Endothelial cell of umbilical vein (primary cell): ENCODE measurements at regions not wholly inside any gene's neighbourhood (a gene's known extent, or its start where the extent isn't known, plus 50 kb on each side); places are given as distances from the start of the nearest gene placed in this dataset.

ENCODE experiments used
- BruUV-seq: library from RNA; stranded (reverse); fragments of 400-500 nt; replicated peaks from 2 replicates; lab custom pipeline; 2021; lab: Mats Ljungman, UMichigan
- CTCF ChIA-PET: fragments of 300-600, 350-600 bp; sonication (Branson Sonifier 250); formaldehyde crosslinking; loops from one replicate; lab custom pipeline; 2021; ENCODE audit warnings: antibody characterized with exemption, inconsistent platforms; lab: Charles Lee
- POLR2A ChIA-PET: fragments of 300-600, 350-600 bp; sonication (Branson Sonifier 250); formaldehyde crosslinking; loops from one replicate; lab custom pipeline; 2021; ENCODE audit warnings: antibody characterized with exemption, inconsistent platforms; lab: Charles Lee
- DNase-seq: peaks from one replicate; pipeline ENCODE4 v3.0.0-alpha.2; 2011; ENCODE audit warnings: low read depth, low spot score
- FAIRE-seq: peaks from 2 replicates; lab custom pipeline; 2011; peaks lifted over from hg19 to GRCh38; lab: Jason Lieb, UNC
- H2AFZ ChIP-seq: 2 replicates; pipeline ENCODE4 v1.6.0; 2012; ENCODE audit warnings: low read depth, low read length, control low read depth, inconsistent platforms
- H3K27ac ChIP-seq: 2 replicates; pipeline ENCODE4 v1.5.1; 2011; ENCODE audit warnings: low read depth, mild to moderate bottlenecking, control low read depth, low read length, moderate library complexity; ENCODE audit not compliant: insufficient read depth
- H3K27me3 ChIP-seq, 2 experiments: 2 replicates each; pipeline versions ENCODE4 v1.6.0 to v1.6.1; 2011; ENCODE audit warnings: low read length in 2 of 2, mixed read lengths in 1 of 2; ENCODE audit not compliant: control insufficient read depth in 2 of 2, insufficient read depth in 2 of 2
- H3K36me3 ChIP-seq, 2 experiments: 2 replicates in 1 of 2; 3 replicates in 1 of 2; pipeline ENCODE4 v1.5.1; 2011; ENCODE audit warnings: low read length in 2 of 2, mild to moderate bottlenecking in 1 of 2, moderate library complexity in 1 of 2; ENCODE audit not compliant: control insufficient read depth in 2 of 2, insufficient read depth in 2 of 2; ENCODE audit errors: extremely low read depth in 1 of 2
- H3K4me1 ChIP-seq: 3 replicates; pipeline ENCODE4 v1.5.1; 2011; ENCODE audit warnings: mild to moderate bottlenecking, low read length; ENCODE audit not compliant: control insufficient read depth, insufficient read depth; ENCODE audit errors: extremely low read depth
- H3K4me2 ChIP-seq: 2 replicates; pipeline ENCODE4 v1.6.1; 2011; ENCODE audit warnings: low read length, control low read depth, mixed read lengths; ENCODE audit not compliant: insufficient read depth
- H3K4me3 ChIP-seq, 3 experiments: fragments of 200-600 bp in 1 of 3; sonication (generic), shearing (Covaris generic) in 1 of 3; replicated peaks in 1 of 3; 2 replicates each; pipeline ENCODE4 v1.5.1; 2011 to 2016; ENCODE audit warnings: control low read depth in 3 of 3, low read length in 3 of 3, mild to moderate bottlenecking in 2 of 3, inconsistent platforms in 1 of 3, low read depth in 1 of 3, moderate library complexity in 1 of 3; ENCODE audit not compliant: insufficient read depth in 1 of 3
- H3K79me2 ChIP-seq: 2 replicates; pipeline ENCODE4 v1.6.0; 2012; ENCODE audit warnings: low read length, inconsistent platforms; ENCODE audit not compliant: control insufficient read depth, insufficient read depth
- H3K9ac ChIP-seq: replicated peaks from 2 replicates; pipeline ENCODE3; 2011; ENCODE audit warnings: low read length, control low read depth; ENCODE audit not compliant: insufficient read depth; ENCODE audit errors: extremely low read depth
- H3K9me1 ChIP-seq: replicated peaks from 3 replicates; pipeline ENCODE4 v1.6.0; 2011; ENCODE audit warnings: mild to moderate bottlenecking, low read length; ENCODE audit not compliant: control insufficient read depth, insufficient read depth; ENCODE audit errors: extremely low read depth
- H3K9me3 ChIP-seq: replicated peaks from 2 replicates; pipeline ENCODE4 v1.5.1; 2012; ENCODE audit warnings: low read length, inconsistent platforms; ENCODE audit not compliant: control insufficient read depth, insufficient read depth
- H4K20me1 ChIP-seq: replicated peaks from 2 replicates; pipeline ENCODE3; 2011; ENCODE audit warnings: mild to moderate bottlenecking, low read length; ENCODE audit not compliant: control insufficient read depth, insufficient read depth; ENCODE audit errors: extremely low read depth
- EZH2 ChIP-seq: IDR thresholded peaks from 2 replicates; pipeline ENCODE4 v1.6.1; 2012; ENCODE audit warnings: borderline replicate concordance, low read depth, mild to moderate bottlenecking, moderate library complexity, low read length, inconsistent platforms; ENCODE audit not compliant: severe bottlenecking
- FOS ChIP-seq: IDR thresholded peaks from 2 replicates; pipeline ENCODE4 v1.6.1; 2011; ENCODE audit warnings: mild to moderate bottlenecking, low read length, moderate library complexity, borderline replicate concordance; ENCODE audit not compliant: insufficient read depth
- GATA2 ChIP-seq: IDR thresholded peaks from 2 replicates; pipeline ENCODE4 v1.7.0; 2011; ENCODE audit warnings: low read depth, mild to moderate bottlenecking, moderate library complexity, mixed read lengths, low read length; ENCODE audit not compliant: insufficient read length, insufficient read depth
- JUN ChIP-seq: IDR thresholded peaks from 2 replicates; pipeline ENCODE4 v1.6.1; 2011; ENCODE audit warnings: borderline replicate concordance, low read depth; ENCODE audit not compliant: insufficient read length, insufficient read depth
- MAX ChIP-seq: IDR thresholded peaks from 2 replicates; pipeline ENCODE4 v1.6.1; 2011; ENCODE audit not compliant: insufficient read depth, insufficient read length
- MYC ChIP-seq: IDR thresholded peaks from one replicate; pipeline ENCODE4 v1.6.1; 2011; ENCODE audit warnings: mild to moderate bottlenecking, low read depth, low read length
- POLR2A ChIP-seq: IDR thresholded peaks from 2 replicates; pipeline ENCODE4 v1.6.1; 2012; ENCODE audit warnings: low read depth, mild to moderate bottlenecking, control low read depth, low read length
- POLR2AphosphoS5 ChIP-seq: IDR thresholded peaks from 2 replicates; pipeline ENCODE4 v1.6.1; 2012; ENCODE audit warnings: low read depth, mild to moderate bottlenecking, control low read depth, low read length, moderate library complexity; ENCODE audit not compliant: insufficient read depth
- dilution Hi-C: fragments of 300-500 bp; cut with MboI; formaldehyde crosslinking; loops from one replicate; pipeline ENCODE4 v1.15.0; 2019; ENCODE audit warnings: low sequenced_read_pairs; ENCODE audit not compliant: extremely low pct_ligation_motif_present
- intact Hi-C: fragments of 100-400 bp; cut with micrococcal nuclease; formaldehyde crosslinking; loops from one replicate; pipeline ENCODE4 v1.10.0; 2022
- TF ChIP-seq, protein P1 (sequence below), 2 donors: IDR thresholded peaks; 1 replicate in 1 of 2; 2 replicates in 1 of 2; pipeline ENCODE4 v1.5.1; 2011; ENCODE audit warnings: low read length in 2 of 2, mild to moderate bottlenecking in 2 of 2, moderate library complexity in 2 of 2, control low read depth in 1 of 2, inconsistent platforms in 1 of 2, low read depth in 1 of 2; ENCODE audit not compliant: insufficient read depth in 1 of 2; ENCODE audit errors: extremely low read depth in 1 of 2

DNA sequence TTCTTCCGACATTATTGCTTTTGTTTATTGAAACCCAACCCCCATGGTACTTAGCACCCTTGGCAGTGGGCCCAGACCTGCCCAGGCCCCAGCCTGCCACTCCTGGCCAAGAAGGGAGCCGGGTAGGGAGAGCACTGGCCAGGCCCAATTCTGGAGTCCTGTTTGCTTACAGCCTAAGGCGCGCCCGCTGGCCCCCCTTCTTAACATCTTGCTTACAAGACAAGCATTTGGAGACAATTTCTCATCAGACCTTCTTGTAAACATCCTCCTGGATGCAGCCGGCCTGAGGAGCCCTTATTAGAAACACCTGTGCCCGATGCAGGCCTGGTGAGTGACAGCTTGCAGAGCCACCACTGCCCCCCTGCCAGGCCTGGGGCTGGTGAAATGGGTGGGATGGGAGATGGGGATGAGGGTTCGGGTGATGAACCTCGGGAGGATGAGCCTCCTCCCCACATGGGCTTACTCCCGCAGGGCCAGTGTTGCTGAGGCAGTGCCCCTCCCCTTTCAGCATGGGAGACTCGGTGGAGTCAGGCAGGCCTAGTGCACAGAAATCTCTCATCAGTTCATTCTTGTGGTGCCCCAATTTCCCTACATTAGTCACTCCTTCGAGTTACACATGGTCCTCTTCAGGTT is 217.5 kb downstream of the CYP26B1 start:
- POLR2A ChIA-PET, result no interaction called here
- Histone ChIP-seq H3K9me3 (no peaks in the 10 kb centered on the region), H3K4me1 (no peaks in the 10 kb centered on the region), H2AFZ (no peak overlapping the region), H3K36me3 (no peaks in the 10 kb centered on the region), H3K4me2 (no peak overlapping the region), H3K9ac (no peak overlapping the region), H3K27me3 (no peaks in the 10 kb centered on the region), H3K4me3 (no peak overlapping the region), H3K27ac (no peak overlapping the region), H4K20me1 (no peaks in the 10 kb centered on the region), H3K79me2 (no peaks in the 10 kb centered on the region), H3K9me1 (no peaks in the 10 kb centered on the region)
- intact Hi-C loops, result no loop called here
- CTCF ChIA-PET, result no interaction called here
- TF ChIP-seq GATA2 (no peak), MYC (no peak), FOS (no peak)
- FAIRE-seq (no peak), DNase-seq (no peak)
- dilution Hi-C loops, result no loop called here
- no TSS peak for BruUV-seq

DNA sequence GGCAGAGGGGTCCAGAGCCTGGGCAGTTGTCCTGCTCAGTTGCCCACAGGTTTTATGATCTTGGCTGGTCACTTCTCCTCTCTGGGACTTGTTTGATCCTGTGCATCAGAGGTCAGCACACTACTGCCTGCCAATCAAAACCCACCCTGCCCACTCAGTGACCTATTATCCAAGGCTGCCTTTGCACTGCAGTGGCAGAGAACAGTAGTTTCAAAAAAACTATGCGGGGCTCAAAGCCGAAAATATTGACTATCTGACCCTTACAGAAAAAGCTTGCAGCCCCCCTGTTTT is 218.2 kb downstream of the CYP26B1 start:
- intact Hi-C loops, result no loop called here
- CTCF ChIA-PET, result interaction anchor here (1.5 kb wide), 1 partner anchor 13 kb away, joined by 3 read pairs; no protein-coding TSS in a partner anchor

More for the DNA sequence above, 218.2 kb downstream of the CYP26B1 start:
- H3K27ac ChIP-seq, result no peak overlapping the region
- BruUV-seq, result no TSS peak
- H3K4me3 ChIP-seq, result no peak overlapping the region
- TF ChIP-seq GATA2 (no peak), EZH2 (no peak), JUN (no peak), FOS (no peak), MAX (no peak), MYC (no peak), POLR2A (no peak), POLR2AphosphoS5 (no peak)
- TF ChIP-seq, protein P1, sequence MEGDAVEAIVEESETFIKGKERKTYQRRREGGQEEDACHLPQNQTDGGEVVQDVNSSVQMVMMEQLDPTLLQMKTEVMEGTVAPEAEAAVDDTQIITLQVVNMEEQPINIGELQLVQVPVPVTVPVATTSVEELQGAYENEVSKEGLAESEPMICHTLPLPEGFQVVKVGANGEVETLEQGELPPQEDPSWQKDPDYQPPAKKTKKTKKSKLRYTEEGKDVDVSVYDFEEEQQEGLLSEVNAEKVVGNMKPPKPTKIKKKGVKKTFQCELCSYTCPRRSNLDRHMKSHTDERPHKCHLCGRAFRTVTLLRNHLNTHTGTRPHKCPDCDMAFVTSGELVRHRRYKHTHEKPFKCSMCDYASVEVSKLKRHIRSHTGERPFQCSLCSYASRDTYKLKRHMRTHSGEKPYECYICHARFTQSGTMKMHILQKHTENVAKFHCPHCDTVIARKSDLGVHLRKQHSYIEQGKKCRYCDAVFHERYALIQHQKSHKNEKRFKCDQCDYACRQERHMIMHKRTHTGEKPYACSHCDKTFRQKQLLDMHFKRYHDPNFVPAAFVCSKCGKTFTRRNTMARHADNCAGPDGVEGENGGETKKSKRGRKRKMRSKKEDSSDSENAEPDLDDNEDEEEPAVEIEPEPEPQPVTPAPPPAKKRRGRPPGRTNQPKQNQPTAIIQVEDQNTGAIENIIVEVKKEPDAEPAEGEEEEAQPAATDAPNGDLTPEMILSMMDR (IDR thresholded peaks at IDR 0.05; ENCODE audit: extremely low read depth in 1 of 2, insufficient read depth in 1 of 2, low read depth in 1 of 2, low read length in 2 of 2), result no peak
- no peaks in the 10 kb centered on the region for H3K36me3 ChIP-seq
- DNase-seq (no peak), FAIRE-seq (no peak)
- dilution Hi-C loops, result no loop called here
- H3K9me3 ChIP-seq, result no peaks in the 10 kb centered on the region
- no peaks in the 10 kb centered on the region for H4K20me1 ChIP-seq
- no peak overlapping the region for H3K4me2 ChIP-seq
- H3K27me3 ChIP-seq, result no peaks in the 10 kb centered on the region
- no peak overlapping the region for H3K9ac ChIP-seq
- H3K9me1 ChIP-seq, result no peaks in the 10 kb centered on the region
- POLR2A ChIA-PET, result no interaction called here
- H3K4me1 ChIP-seq, result no peaks in the 10 kb centered on the region
- H3K79me2 ChIP-seq, result no peaks in the 10 kb centered on the region
- no peak overlapping the region for H2AFZ ChIP-seq
